H1 (cell line): ENCODE measurements at regions not wholly inside any gene's neighbourhood (a gene's known extent, or its start where the extent isn't known, plus 50 kb on each side); places are given as distances from the start of the nearest gene placed in this dataset.

Experiments used
- CEBPB ChIP-seq: IDR thresholded peaks from 2 replicates; pipeline ENCODE4 v1.6.1; 2012; ENCODE audit warnings: low read depth, low read length
- CTCF ChIP-seq, 3 experiments: IDR thresholded peaks; 1 replicate in 2 of 3; 2 replicates in 1 of 3; pipeline versions ENCODE4 v1.5.1 to v1.6.1; 2011; ENCODE audit warnings: low read length in 3 of 3, mild to moderate bottlenecking in 3 of 3, inconsistent platforms in 2 of 3, low read depth in 1 of 3, moderate library complexity in 1 of 3; ENCODE audit not compliant: insufficient read depth in 1 of 3; ENCODE audit errors: control extremely low read depth in 1 of 3
- EGR1 ChIP-seq: IDR thresholded peaks from 2 replicates; pipeline ENCODE4 v1.6.1; 2011; ENCODE audit warnings: low read depth, low read length, borderline replicate concordance
- EZH2 ChIP-seq: fragments of 200-600 bp; sonication (generic); IDR thresholded peaks from 2 replicates; pipeline ENCODE4 v1.7.1; 2012; ENCODE audit warnings: low read depth, mild to moderate bottlenecking, moderate library complexity, low read length, inconsistent platforms; ENCODE audit not compliant: severe bottlenecking
- GABPA ChIP-seq: IDR thresholded peaks from 2 replicates; pipeline ENCODE4 v1.6.1; 2011; ENCODE audit warnings: mild to moderate bottlenecking, low read length, moderate library complexity, borderline replicate concordance; ENCODE audit not compliant: insufficient read depth
- POLR2A ChIP-seq, 2 experiments: IDR thresholded peaks; 1 replicate in 1 of 2; 2 replicates in 1 of 2; pipeline ENCODE4 v1.6.1; 2011; ENCODE audit warnings: low read depth in 2 of 2, low read length in 2 of 2, mild to moderate bottlenecking in 2 of 2; ENCODE audit errors: control extremely low read depth in 1 of 2
- RAD21 ChIP-seq, 2 experiments: IDR thresholded peaks in 1 of 2; conservative IDR thresholded peaks in 1 of 2; 2 replicates each; pipeline ENCODE4 v1.6.1; 2011; ENCODE audit warnings: low read depth in 2 of 2, low read length in 2 of 2, improper control_type of control experiment in 1 of 2, inconsistent platforms in 1 of 2, mild to moderate bottlenecking in 1 of 2, moderate library complexity in 1 of 2
- RXRA ChIP-seq: IDR thresholded peaks from 2 replicates; pipeline ENCODE4 v1.6.1; 2011; ENCODE audit warnings: low read depth, mild to moderate bottlenecking, low read length, moderate library complexity; ENCODE audit not compliant: insufficient read depth
- TAF1 ChIP-seq: IDR thresholded peaks from 2 replicates; pipeline ENCODE4 v1.6.1; 2011; ENCODE audit warnings: mild to moderate bottlenecking, low read depth, low read length
- YY1 ChIP-seq: IDR thresholded peaks from 2 replicates; pipeline ENCODE4 v1.6.1; 2011; ENCODE audit warnings: low read depth, mild to moderate bottlenecking, low read length

- no peak for TF ChIP-seq YY1
- TF ChIP-seq TAF1, result no peak
- no peak for TF ChIP-seq CTCF (IDR thresholded peaks at IDR 0.05; ENCODE audit: control extremely low read depth in 1 of 3, insufficient read depth in 1 of 3, low read depth in 1 of 3, low read length in 3 of 3)
- no peak for TF ChIP-seq EZH2
- no peak for TF ChIP-seq POLR2A (IDR thresholded peaks at IDR 0.05; ENCODE audit: control extremely low read depth in 1 of 2, low read depth in 2 of 2, low read length in 2 of 2)
- TF ChIP-seq CEBPB, result no peak
- TF ChIP-seq RXRA, result no peak
- TF ChIP-seq EGR1, result no peak
- TF ChIP-seq RAD21 (IDR thresholded peaks at IDR 0.05 in 1 of 2, conservative IDR thresholded peaks at IDR 0.05 in 1 of 2; ENCODE audit: low read depth in 2 of 2, low read length in 2 of 2), result no peak
- no peak for TF ChIP-seq GABPA
Observed at GRCh38 chr21:35288238-35288637, 239.1 kb upstream of the RUNX1 start.
